Smooth muscle cell (in vitro differentiated cells): ENCODE measurements at regions not wholly inside any gene's neighbourhood (a gene's known extent, or its start where the extent isn't known, plus 50 kb on each side); places are given as distances from the start of the nearest gene placed in this dataset.

Experiments used
- DNase-seq: peaks from one replicate; lab custom pipeline; 2025; ENCODE audit not compliant: unreplicated experiment; lab: John Stamatoyannopoulos, UW
- H2AFZ ChIP-seq: fragments of 200-600 bp; sonication (generic); 2 replicates; pipeline ENCODE4 v1.6.0; 2016; ENCODE audit warnings: antibody characterized with exemption, low read depth, mild to moderate bottlenecking
- H3F3A ChIP-seq: fragments of 200-600 bp; sonication (generic); 2 replicates; pipeline ENCODE4 v1.6.0; 2017; ENCODE audit warnings: antibody characterized with exemption, low read depth
- H3K27ac ChIP-seq: fragments of 200-600 bp; sonication (generic); 2 replicates; pipeline ENCODE4 v1.5.1; 2016; ENCODE audit warnings: low read depth, mild to moderate bottlenecking
- H3K27me3 ChIP-seq: fragments of 200-600 bp; sonication (generic); 2 replicates; pipeline ENCODE4 v1.6.1; 2016; ENCODE audit warnings: low read depth, mild to moderate bottlenecking
- H3K36me3 ChIP-seq: fragments of 200-600 bp; sonication (generic); 2 replicates; pipeline ENCODE4 v1.5.1; 2016; ENCODE audit warnings: low read depth
- H3K4me1 ChIP-seq: fragments of 200-600 bp; sonication (generic); 2 replicates; pipeline ENCODE4 v1.5.1; 2016; ENCODE audit warnings: low read depth
- H3K4me2 ChIP-seq: fragments of 200-600 bp; sonication (generic); 2 replicates; pipeline ENCODE4 v1.6.0; 2016; ENCODE audit warnings: mild to moderate bottlenecking
- H3K4me3 ChIP-seq: fragments of 200-600 bp; sonication (generic); 2 replicates; pipeline ENCODE4 v1.5.1; 2016; ENCODE audit warnings: mild to moderate bottlenecking
- H3K79me2 ChIP-seq: fragments of 200-600 bp; sonication (generic); 2 replicates; pipeline ENCODE4 v1.6.0; 2016; ENCODE audit warnings: low read depth, mild to moderate bottlenecking
- H3K9ac ChIP-seq: fragments of 200-600 bp; sonication (generic); 2 replicates; pipeline ENCODE4 v1.6.0; 2016; ENCODE audit warnings: low read depth
- H3K9me3 ChIP-seq: fragments of 200-600 bp; sonication (generic); replicated peaks from 2 replicates; pipeline ENCODE4 v1.5.1; 2016; ENCODE audit warnings: low read depth
- H4K20me1 ChIP-seq: fragments of 200-600 bp; sonication (generic); 2 replicates; pipeline ENCODE4 v1.6.0; 2016; ENCODE audit warnings: low read depth
- CTCF ChIP-seq: fragments of 200-600 bp; sonication (generic); IDR thresholded peaks from 2 replicates; pipeline ENCODE4 v1.5.1; 2017; ENCODE audit warnings: borderline replicate concordance, mild to moderate bottlenecking, antibody characterized with exemption; ENCODE audit not compliant: insufficient read depth, poor library complexity, severe bottlenecking
- WGBS: methylation state at CpG from one replicate; pipeline ENCODE4 v1.1.7; 2016; ENCODE audit warnings: low lambda C conversion rate; 5-methylcytosine and 5-hydroxymethylcytosine counted together

DNA sequence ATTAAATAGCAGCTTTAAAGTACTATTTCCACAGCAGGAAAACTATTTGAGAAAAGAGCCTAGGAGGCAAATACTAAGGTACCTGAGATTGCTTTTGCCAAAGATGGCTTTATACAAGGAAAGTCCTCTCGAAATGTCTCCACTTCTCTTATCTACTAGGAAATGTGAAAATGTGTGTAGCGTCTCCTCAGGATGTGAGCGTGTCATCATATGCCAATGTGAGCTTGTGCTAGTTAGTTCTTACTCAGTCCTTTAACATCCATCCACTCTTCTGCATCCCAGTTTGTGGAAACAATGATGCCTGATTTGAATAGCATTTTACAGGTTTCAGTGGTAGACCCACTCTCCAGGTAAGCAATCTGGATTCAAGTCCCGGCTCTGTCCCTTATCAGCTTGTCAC is 421.0 kb downstream of the DYNC2H1 start:
- DNase-seq = no peak
- TF ChIP-seq CTCF = no peak
- Histone ChIP-seq H2AFZ (no peak overlapping the region), H3K9ac (no peak overlapping the region), H3K9me3 (no peaks in the 10 kb centered on the region), H3K79me2 (no peaks in the 10 kb centered on the region), H3K4me2 (no peak overlapping the region), H4K20me1 (no peaks in the 10 kb centered on the region), H3K36me3 (no peaks in the 10 kb centered on the region), H3K27me3 (no peaks in the 10 kb centered on the region), H3F3A (no peaks in the 10 kb centered on the region), H3K4me3 (no peak overlapping the region), H3K4me1 (peaks cover 7% of the 10 kb centered on the region), H3K27ac (peak overlapping the region; percentile 7)
- WGBS = 72% methylated on average over 4 of the region's 4 CpGs

- Histone ChIP-seq H3K4me2 (peak overlapping the region; percentile 1), H3K27me3 (no peaks in the 10 kb centered on the region), H3K79me2 (no peaks in the 10 kb centered on the region), H3F3A (no peaks in the 10 kb centered on the region), H2AFZ (no peak overlapping the region), H3K4me1 (peaks cover 7% of the 10 kb centered on the region), H3K9me3 (no peaks in the 10 kb centered on the region), H3K4me3 (no peak overlapping the region), H3K9ac (no peak overlapping the region), H4K20me1 (no peaks in the 10 kb centered on the region), H3K36me3 (no peaks in the 10 kb centered on the region), H3K27ac (peak overlapping the region; percentile 47)
- no peak for DNase-seq
- 27% methylated on average over 3 of the region's 3 CpGs for WGBS
- no peak for TF ChIP-seq CTCF
Observed at GRCh38 chr11:103532133-103532788, 423.0 kb downstream of the DYNC2H1 start.

DNA sequence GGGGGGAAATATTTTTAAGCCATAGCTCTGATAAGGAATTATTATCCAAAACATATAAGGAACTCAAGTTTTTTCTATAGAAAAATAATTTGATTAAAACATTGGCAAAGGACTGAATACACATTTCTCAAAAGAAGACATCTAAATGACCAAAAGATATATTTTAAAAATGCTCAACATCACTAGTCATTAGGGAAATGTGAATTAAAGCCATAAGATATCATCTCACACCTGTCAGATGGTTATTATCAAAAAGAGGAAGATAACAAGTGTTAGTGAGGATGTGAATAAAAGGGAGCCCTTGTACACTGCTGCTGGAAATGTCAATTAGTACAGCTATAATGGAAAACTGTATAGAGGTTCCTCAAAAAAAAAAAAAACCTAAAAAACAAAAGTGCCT is 425.0 kb downstream of the DYNC2H1 start:
- H3K4me1 ChIP-seq = peaks cover under 1% of the 10 kb centered on the region
- no peak for TF ChIP-seq CTCF
- no peak for DNase-seq
- no peaks in the 10 kb centered on the region for H3K79me2 ChIP-seq
- H3K27me3 ChIP-seq = no peaks in the 10 kb centered on the region
- H3K9me3 ChIP-seq = no peaks in the 10 kb centered on the region
- H3K9ac ChIP-seq = no peak overlapping the region
- no peaks in the 10 kb centered on the region for H3K36me3 ChIP-seq
- H3K4me3 ChIP-seq = no peak overlapping the region
- H2AFZ ChIP-seq = no peak overlapping the region
- no peaks in the 10 kb centered on the region for H3F3A ChIP-seq
- H3K27ac ChIP-seq = no peak overlapping the region
- no peak overlapping the region for H3K4me2 ChIP-seq
- no peaks in the 10 kb centered on the region for H4K20me1 ChIP-seq

DNA sequence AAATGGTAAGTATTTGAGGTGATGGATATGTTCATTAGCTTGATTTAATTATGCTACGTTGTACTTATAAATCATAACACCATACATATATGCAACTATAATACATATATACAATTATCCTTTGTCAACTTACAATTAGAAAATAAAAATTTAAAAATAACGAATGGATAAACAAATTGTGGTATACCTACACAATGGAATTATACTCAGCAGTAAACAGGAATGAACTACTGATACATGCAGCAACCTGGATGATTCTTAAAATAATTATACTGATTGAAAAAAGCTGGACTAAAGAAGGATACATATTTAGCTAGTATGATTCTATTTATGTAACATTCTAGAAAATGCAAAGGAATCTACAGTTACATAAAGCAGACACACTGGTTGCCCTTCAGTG is 425.7 kb downstream of the DYNC2H1 start:
- H4K20me1 ChIP-seq = no peaks in the 10 kb centered on the region
- WGBS = 86% methylated on average over 2 of the region's 2 CpGs

More for the DNA sequence above, 425.7 kb downstream of the DYNC2H1 start:
- Histone ChIP-seq H3K4me2 (no peak overlapping the region), H3F3A (no peaks in the 10 kb centered on the region), H3K4me3 (no peak overlapping the region), H3K4me1 (no peaks in the 10 kb centered on the region), H3K27ac (no peak overlapping the region), H3K9me3 (no peaks in the 10 kb centered on the region), H3K79me2 (no peaks in the 10 kb centered on the region), H3K36me3 (no peaks in the 10 kb centered on the region), H2AFZ (no peak overlapping the region), H3K9ac (no peak overlapping the region), H3K27me3 (no peaks in the 10 kb centered on the region)
- TF ChIP-seq CTCF = no peak
- DNase-seq = no peak
